Stromal cell of bone marrow (primary cell): ENCODE measurements at regions not wholly inside any gene's neighbourhood (a gene's known extent, or its start where the extent isn't known, plus 50 kb on each side); places are given as distances from the start of the nearest gene placed in this dataset.

Experiments used
- DNase-seq: peaks from one replicate; pipeline ENCODE4 v3.0.0-alpha.2; 2012; ENCODE audit warnings: low read depth

- no peak for DNase-seq
These were observed 53.0 kb upstream of the RAB18 start for GRCh38 chr10:27451054-27451453.

GRCh38 chr10:27450225-27450624 lies 53.9 kb upstream of the RAB18 start:
- DNase-seq = no peak

- DNase-seq = no peak
These were observed 54.5 kb upstream of the RAB18 start for GRCh38 chr10:27449571-27449970.

- peak; percentile 21 for DNase-seq
These were observed 55.2 kb upstream of the RAB18 start for GRCh38 chr10:27448921-27449320.

GRCh38 chr10:27447540-27447939 lies 56.6 kb upstream of the RAB18 start:
- DNase-seq = no peak

GRCh38 chr10:27446091-27446918 lies 57.8 kb upstream of the RAB18 start:
- DNase-seq = peak; percentile 21

GRCh38 chr10:27445070-27445469 lies 59.0 kb upstream of the RAB18 start:
- DNase-seq = no peak

- no peak for DNase-seq
These were observed 63.6 kb upstream of the RAB18 start for GRCh38 chr10:27440478-27440877.

- no peak for DNase-seq
These were observed 64.1 kb upstream of the RAB18 start for GRCh38 chr10:27440021-27440420.

- no peak for DNase-seq
These were observed 65.0 kb upstream of the RAB18 start for GRCh38 chr10:27439101-27439500.

GRCh38 chr10:27437775-27438174 lies 66.3 kb upstream of the RAB18 start:
- DNase-seq = no peak

- DNase-seq = no peak
These were observed 67.4 kb upstream of the RAB18 start for GRCh38 chr10:27436710-27437109.

- DNase-seq = no peak
These were observed 70.1 kb upstream of the RAB18 start for GRCh38 chr10:27433976-27434375.

- DNase-seq = no peak
These were observed 77.1 kb upstream of the RAB18 start for GRCh38 chr10:27426948-27427467.

GRCh38 chr10:27413831-27414348 lies 90.2 kb upstream of the RAB18 start:
- no peak for DNase-seq

GRCh38 chr10:27413387-27413786 lies 90.7 kb upstream of the RAB18 start:
- no peak for DNase-seq

GRCh38 chr10:27410153-27410552 lies 94.0 kb upstream of the RAB18 start:
- DNase-seq = no peak

GRCh38 chr10:27407271-27407670 lies 96.8 kb upstream of the RAB18 start:
- DNase-seq = no peak

- DNase-seq = no peak
These were observed 104.2 kb upstream of the RAB18 start for GRCh38 chr10:27399871-27400270.

- no peak for DNase-seq
These were observed 110.1 kb upstream of the RAB18 start for GRCh38 chr10:27393961-27394360.

GRCh38 chr10:27392606-27393005 lies 111.5 kb upstream of the RAB18 start:
- DNase-seq = no peak

- no peak for DNase-seq
These were observed 112.2 kb upstream of the RAB18 start for GRCh38 chr10:27391916-27392315.

GRCh38 chr10:27391325-27391724 lies 112.8 kb upstream of the RAB18 start:
- DNase-seq = no peak

GRCh38 chr10:27390681-27391080 lies 113.4 kb upstream of the RAB18 start:
- DNase-seq = peak; percentile 62
